ENCODE measurements at regions not wholly inside any gene's neighbourhood (a gene's known extent, or its start where the extent isn't known, plus 50 kb on each side); places are given as distances from the start of the nearest gene placed in this dataset.

GRCh38 chr2:188196343-188197008, 95.2 kb upstream of the GULP1 start:
- H3K4me3 ChIP-seq (ENCODE audit: control insufficient read depth in 1 of 7, extremely low read depth in 1 of 7, insufficient read depth in 4 of 7, low read depth in 2 of 7, low read length in 6 of 7): no peak overlapping the region
- no CpG with 5 or more reads among the region's 2 CpGs for WGBS (ENCODE audit: insufficient coverage)
- ChIA-PET POLR2A (interaction anchor here (0.7 kb wide), 1 partner anchor 1283 kb away, joined by 3 read pairs; no protein-coding TSS in a partner anchor), CTCF (no interaction called here)
- H3K27ac ChIP-seq (ENCODE audit: insufficient read depth in 1 of 2, low read depth in 1 of 2, low read length in 2 of 2, poor library complexity in 1 of 2, severe bottlenecking in 2 of 2): no peak overlapping the region
- no peak for DNase-seq
- no peaks in the 10 kb centered on the region for H3K36me3 ChIP-seq (ENCODE audit: control insufficient read depth in 4 of 4, insufficient read depth in 4 of 4, low read length in 3 of 4)
- H3K4me1 ChIP-seq (ENCODE audit: control extremely low read depth in 1 of 4, control insufficient read depth in 4 of 4, insufficient read depth in 4 of 4, low read length in 3 of 4): no peaks in the 10 kb centered on the region
- peaks cover 0 to 1% (median 0%) of the 10 kb centered on the region in 5 experiments for H3K9me3 ChIP-seq (ENCODE audit: control extremely low read depth in 1 of 5, control insufficient read depth in 4 of 5, insufficient read depth in 2 of 5, low read depth in 1 of 5, low read length in 4 of 5)
- H3K27me3 ChIP-seq (replicated peaks in 2 of 5; ENCODE audit: control insufficient read depth in 4 of 5, insufficient read depth in 5 of 5, low read length in 4 of 5): no peaks in the 10 kb centered on the region

GRCh38 chr2:188199716-188200128, 92.0 kb upstream of the GULP1 start:
- no peaks in the 10 kb centered on the region for H3K36me3 ChIP-seq (ENCODE audit: control insufficient read depth in 4 of 4, insufficient read depth in 4 of 4, low read length in 3 of 4)
- no peaks in the 10 kb centered on the region for H3K27me3 ChIP-seq (replicated peaks in 2 of 5; ENCODE audit: control insufficient read depth in 4 of 5, insufficient read depth in 5 of 5, low read length in 4 of 5)
- H3K9me3 ChIP-seq (ENCODE audit: control extremely low read depth in 1 of 5, control insufficient read depth in 4 of 5, insufficient read depth in 2 of 5, low read depth in 1 of 5, low read length in 4 of 5): peaks cover 0 to 1% (median 0%) of the 10 kb centered on the region in 5 experiments
- 100% methylated on average over 2 of the region's 3 CpGs for WGBS (ENCODE audit: insufficient coverage)
- DNase-seq: no peak
- H3K4me3 ChIP-seq (ENCODE audit: control insufficient read depth in 1 of 7, extremely low read depth in 1 of 7, insufficient read depth in 4 of 7, low read depth in 2 of 7, low read length in 6 of 7): no peak overlapping the region
- no peak overlapping the region for H3K27ac ChIP-seq (ENCODE audit: insufficient read depth in 1 of 2, low read depth in 1 of 2, low read length in 2 of 2, poor library complexity in 1 of 2, severe bottlenecking in 2 of 2)
- ChIA-PET POLR2A (no interaction called here), CTCF (no interaction called here)
- H3K4me1 ChIP-seq (ENCODE audit: control extremely low read depth in 1 of 4, control insufficient read depth in 4 of 4, insufficient read depth in 4 of 4, low read length in 3 of 4): no peaks in the 10 kb centered on the region

DNA sequence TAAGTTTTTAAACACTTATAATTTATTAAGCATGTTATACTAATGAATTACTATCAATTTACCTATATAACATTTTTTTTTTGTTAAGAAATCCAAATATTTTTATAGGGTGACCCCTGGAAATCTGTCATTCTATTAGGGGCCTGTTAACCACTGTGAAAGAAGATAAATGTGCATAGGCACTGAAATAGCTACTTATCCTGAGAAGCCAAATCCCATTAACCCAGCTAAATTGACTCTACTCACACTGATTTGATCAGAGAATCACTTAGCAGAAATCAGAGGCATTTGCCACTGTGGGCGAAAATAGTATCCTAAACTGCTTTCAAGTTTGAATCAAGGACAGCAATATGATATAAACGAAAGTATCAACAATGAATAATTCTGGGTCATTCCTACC, 90.0 kb upstream of the GULP1 start:
- WGBS (ENCODE audit: insufficient coverage): 100% methylated on average over 2 of the region's 2 CpGs

GRCh38 chr2:188202777-188203176, 88.9 kb upstream of the GULP1 start:
- ChIA-PET CTCF (no interaction called here), POLR2A (no interaction called here)
- no peak overlapping the region for H3K4me3 ChIP-seq (ENCODE audit: control insufficient read depth in 1 of 7, extremely low read depth in 1 of 7, insufficient read depth in 4 of 7, low read depth in 2 of 7, low read length in 6 of 7)
- H3K36me3 ChIP-seq (ENCODE audit: control insufficient read depth in 4 of 4, insufficient read depth in 4 of 4, low read length in 3 of 4): no peaks in the 10 kb centered on the region
- H3K9me3 ChIP-seq (ENCODE audit: control extremely low read depth in 1 of 5, control insufficient read depth in 4 of 5, insufficient read depth in 2 of 5, low read depth in 1 of 5, low read length in 4 of 5): peaks cover 0 to 1% (median 0%) of the 10 kb centered on the region in 5 experiments
- no peak for DNase-seq
- no peak overlapping the region for H3K27ac ChIP-seq (ENCODE audit: insufficient read depth in 1 of 2, low read depth in 1 of 2, low read length in 2 of 2, poor library complexity in 1 of 2, severe bottlenecking in 2 of 2)
- H3K4me1 ChIP-seq (ENCODE audit: control extremely low read depth in 1 of 4, control insufficient read depth in 4 of 4, insufficient read depth in 4 of 4, low read length in 3 of 4): no peaks in the 10 kb centered on the region
- no peaks in the 10 kb centered on the region for H3K27me3 ChIP-seq (replicated peaks in 2 of 5; ENCODE audit: control insufficient read depth in 4 of 5, insufficient read depth in 5 of 5, low read length in 4 of 5)
- no CpG with 5 or more reads among the region's 1 CpG for WGBS (ENCODE audit: insufficient coverage)

More for the DNA sequence above, 90.0 kb upstream of the GULP1 start:
- H3K27ac ChIP-seq (ENCODE audit: insufficient read depth in 1 of 2, low read depth in 1 of 2, low read length in 2 of 2, poor library complexity in 1 of 2, severe bottlenecking in 2 of 2): no peak overlapping the region
- H3K9me3 ChIP-seq (ENCODE audit: control extremely low read depth in 1 of 5, control insufficient read depth in 4 of 5, insufficient read depth in 2 of 5, low read depth in 1 of 5, low read length in 4 of 5): peaks cover 0 to 1% (median 0%) of the 10 kb centered on the region in 5 experiments
- H3K27me3 ChIP-seq (replicated peaks in 2 of 5; ENCODE audit: control insufficient read depth in 4 of 5, insufficient read depth in 5 of 5, low read length in 4 of 5): no peaks in the 10 kb centered on the region
- no peak for DNase-seq
- H3K4me3 ChIP-seq (ENCODE audit: control insufficient read depth in 1 of 7, extremely low read depth in 1 of 7, insufficient read depth in 4 of 7, low read depth in 2 of 7, low read length in 6 of 7): no peak overlapping the region
- H3K36me3 ChIP-seq (ENCODE audit: control insufficient read depth in 4 of 4, insufficient read depth in 4 of 4, low read length in 3 of 4): no peaks in the 10 kb centered on the region
- POLR2A ChIA-PET: no interaction called here
- H3K4me1 ChIP-seq (ENCODE audit: control extremely low read depth in 1 of 4, control insufficient read depth in 4 of 4, insufficient read depth in 4 of 4, low read length in 3 of 4): no peaks in the 10 kb centered on the region
- CTCF ChIA-PET: no interaction called here

DNA sequence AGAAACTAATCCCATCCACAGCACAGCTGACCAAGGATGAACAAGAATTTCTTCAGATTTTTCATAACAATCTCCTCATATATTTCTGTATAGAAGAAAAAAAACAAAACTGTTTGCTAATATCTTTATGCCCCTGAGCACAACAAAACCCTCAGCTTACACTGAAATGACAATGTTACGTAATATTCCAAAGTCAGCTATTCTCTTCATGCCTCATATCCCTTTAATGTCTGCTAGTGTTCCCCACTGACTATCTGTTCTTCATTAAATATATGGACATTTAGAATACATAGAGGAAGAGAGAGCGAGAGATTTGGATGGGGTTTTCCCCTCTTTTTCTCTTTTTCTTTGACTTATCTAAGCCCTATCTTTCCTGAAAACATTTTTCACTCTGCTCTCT, 87.9 kb upstream of the GULP1 start:
- Histone ChIP-seq H3K4me1 (ENCODE audit: control extremely low read depth in 1 of 4, control insufficient read depth in 4 of 4, insufficient read depth in 4 of 4, low read length in 3 of 4) (no peaks in the 10 kb centered on the region), H3K36me3 (ENCODE audit: control insufficient read depth in 4 of 4, insufficient read depth in 4 of 4, low read length in 3 of 4) (no peaks in the 10 kb centered on the region), H3K27me3 (replicated peaks in 2 of 5; ENCODE audit: control insufficient read depth in 4 of 5, insufficient read depth in 5 of 5, low read length in 4 of 5) (no peaks in the 10 kb centered on the region), H3K27ac (ENCODE audit: insufficient read depth in 1 of 2, low read depth in 1 of 2, low read length in 2 of 2, poor library complexity in 1 of 2, severe bottlenecking in 2 of 2) (no peak overlapping the region), H3K9me3 (ENCODE audit: control extremely low read depth in 1 of 5, control insufficient read depth in 4 of 5, insufficient read depth in 2 of 5, low read depth in 1 of 5, low read length in 4 of 5) (peaks cover 0 to 1% (median 0%) of the 10 kb centered on the region in 5 experiments), H3K4me3 (ENCODE audit: control insufficient read depth in 1 of 7, extremely low read depth in 1 of 7, insufficient read depth in 4 of 7, low read depth in 2 of 7, low read length in 6 of 7) (no peak overlapping the region)
- ChIA-PET POLR2A (no interaction called here), CTCF (no interaction called here)
- DNase-seq: no peak
- WGBS (ENCODE audit: insufficient coverage): no CpG with 5 or more reads among the region's 2 CpGs

- DNase-seq: no peak
- Histone ChIP-seq H3K27me3 (replicated peaks in 2 of 5; ENCODE audit: control insufficient read depth in 4 of 5, insufficient read depth in 5 of 5, low read length in 4 of 5) (no peaks in the 10 kb centered on the region), H3K27ac (ENCODE audit: insufficient read depth in 1 of 2, low read depth in 1 of 2, low read length in 2 of 2, poor library complexity in 1 of 2, severe bottlenecking in 2 of 2) (no peak overlapping the region), H3K9me3 (ENCODE audit: control extremely low read depth in 1 of 5, control insufficient read depth in 4 of 5, insufficient read depth in 2 of 5, low read depth in 1 of 5, low read length in 4 of 5) (no peaks in the 10 kb centered on the region), H3K4me1 (ENCODE audit: control extremely low read depth in 1 of 4, control insufficient read depth in 4 of 4, insufficient read depth in 4 of 4, low read length in 3 of 4) (no peaks in the 10 kb centered on the region), H3K36me3 (ENCODE audit: control insufficient read depth in 4 of 4, insufficient read depth in 4 of 4, low read length in 3 of 4) (no peaks in the 10 kb centered on the region), H3K4me3 (ENCODE audit: control insufficient read depth in 1 of 7, extremely low read depth in 1 of 7, insufficient read depth in 4 of 7, low read depth in 2 of 7, low read length in 6 of 7) (no peak overlapping the region)
- POLR2A ChIA-PET: interaction anchor here (0.6 kb wide), 1 partner anchor 1703 kb away, joined by 4 read pairs; no protein-coding TSS in a partner anchor
- CTCF ChIA-PET: no interaction called here
- WGBS (ENCODE audit: insufficient coverage): 100% methylated on average over 1 of the region's 1 CpG
These were observed 86.8 kb upstream of the GULP1 start for GRCh38 chr2:188204824-188205223.

- Histone ChIP-seq H3K27me3 (replicated peaks in 2 of 5; ENCODE audit: control insufficient read depth in 4 of 5, insufficient read depth in 5 of 5, low read length in 4 of 5) (no peaks in the 10 kb centered on the region), H3K36me3 (ENCODE audit: control insufficient read depth in 4 of 4, insufficient read depth in 4 of 4, low read length in 3 of 4) (no peaks in the 10 kb centered on the region), H3K4me3 (ENCODE audit: control insufficient read depth in 1 of 7, extremely low read depth in 1 of 7, insufficient read depth in 4 of 7, low read depth in 2 of 7, low read length in 6 of 7) (no peak overlapping the region), H3K9me3 (ENCODE audit: control extremely low read depth in 1 of 5, control insufficient read depth in 4 of 5, insufficient read depth in 2 of 5, low read depth in 1 of 5, low read length in 4 of 5) (no peaks in the 10 kb centered on the region), H3K27ac (ENCODE audit: insufficient read depth in 1 of 2, low read depth in 1 of 2, low read length in 2 of 2, poor library complexity in 1 of 2, severe bottlenecking in 2 of 2) (no peak overlapping the region), H3K4me1 (ENCODE audit: control extremely low read depth in 1 of 4, control insufficient read depth in 4 of 4, insufficient read depth in 4 of 4, low read length in 3 of 4) (no peaks in the 10 kb centered on the region)
- WGBS (ENCODE audit: insufficient coverage): 100% methylated on average over 4 of the region's 7 CpGs
- DNase-seq: no peak
- POLR2A ChIA-PET: no interaction called here
- CTCF ChIA-PET: no interaction called here
These were observed 84.1 kb upstream of the GULP1 start for GRCh38 chr2:188207554-188207953.
